ENCODE measurements at regions not wholly inside any gene's neighbourhood (a gene's known extent, or its start where the extent isn't known, plus 50 kb on each side); places are given as distances from the start of the nearest gene placed in this dataset.

GRCh38 chr4:57443787-57444186, 333.6 kb upstream of the IGFBP7 start:
- Mint-ChIP-seq H3K27ac (no peak overlapping the region), H3K4me3 (no peak overlapping the region), H3K9me3 (no peaks in the 10 kb centered on the region), H3K36me3 (ENCODE audit: low read depth) (no peaks in the 10 kb centered on the region), H3K4me1 (ENCODE audit: low read depth) (no peaks in the 10 kb centered on the region), H3K27me3 (no peaks in the 10 kb centered on the region)
- intact Hi-C loops (cut with micrococcal nuclease), result no loop called here

DNA sequence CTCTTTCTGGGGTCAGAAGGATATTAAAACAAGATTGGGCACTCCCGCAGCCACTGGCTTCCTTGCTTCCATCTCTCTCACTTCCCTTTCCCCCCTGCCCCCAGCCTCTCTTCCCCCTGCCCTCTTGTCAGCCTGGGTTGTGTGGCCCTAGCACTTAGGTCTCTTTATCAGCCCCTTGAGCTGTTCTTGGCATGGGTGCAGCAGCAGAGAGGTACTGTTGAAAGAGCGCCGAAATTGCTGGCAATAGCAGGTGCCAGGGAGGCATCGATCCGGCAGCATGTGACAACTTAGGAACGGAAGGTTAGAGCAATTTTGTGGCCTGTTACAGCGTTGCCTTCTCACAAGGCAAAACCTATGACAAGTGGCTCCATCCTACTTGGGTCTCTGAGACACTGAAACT, 333.1 kb upstream of the IGFBP7 start:
- H3K27me3 Mint-ChIP-seq, result no peaks in the 10 kb centered on the region
- no peaks in the 10 kb centered on the region for H3K4me1 Mint-ChIP-seq (ENCODE audit: low read depth)
- no peak overlapping the region for H3K4me3 Mint-ChIP-seq
- intact Hi-C loops (cut with micrococcal nuclease), result no loop called here
- no peak overlapping the region for H3K27ac Mint-ChIP-seq
- no peaks in the 10 kb centered on the region for H3K9me3 Mint-ChIP-seq
- no peaks in the 10 kb centered on the region for H3K36me3 Mint-ChIP-seq (ENCODE audit: low read depth)

DNA sequence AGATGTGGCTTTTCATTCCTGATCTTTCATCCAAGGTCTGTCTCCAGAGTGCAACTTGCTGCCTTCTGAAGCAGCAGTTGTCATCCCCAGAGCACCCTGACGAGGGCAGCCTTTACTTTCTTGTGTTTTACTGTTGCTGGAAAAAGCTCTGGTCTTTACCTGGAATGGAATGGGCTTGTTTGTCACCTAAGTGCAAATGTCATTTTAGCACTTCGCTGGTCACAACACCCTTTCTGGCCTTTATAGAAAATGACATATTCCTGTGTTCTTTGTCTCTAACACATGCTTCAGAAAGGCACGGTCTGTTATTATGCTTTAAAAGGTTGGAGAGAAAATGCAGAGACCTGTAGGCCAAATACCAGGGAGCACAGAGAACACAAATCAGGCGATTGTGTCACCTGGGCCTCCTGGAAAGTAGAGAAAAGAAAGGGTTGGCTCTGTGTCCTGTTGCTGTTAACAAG, 332.7 kb upstream of the IGFBP7 start:
- Mint-ChIP-seq H3K4me3 (no peak overlapping the region), H3K36me3 (ENCODE audit: low read depth) (no peaks in the 10 kb centered on the region), H3K9me3 (no peaks in the 10 kb centered on the region), H3K4me1 (ENCODE audit: low read depth) (no peaks in the 10 kb centered on the region), H3K27me3 (no peaks in the 10 kb centered on the region), H3K27ac (no peak overlapping the region)
- intact Hi-C loops (cut with micrococcal nuclease), result no loop called here

DNA sequence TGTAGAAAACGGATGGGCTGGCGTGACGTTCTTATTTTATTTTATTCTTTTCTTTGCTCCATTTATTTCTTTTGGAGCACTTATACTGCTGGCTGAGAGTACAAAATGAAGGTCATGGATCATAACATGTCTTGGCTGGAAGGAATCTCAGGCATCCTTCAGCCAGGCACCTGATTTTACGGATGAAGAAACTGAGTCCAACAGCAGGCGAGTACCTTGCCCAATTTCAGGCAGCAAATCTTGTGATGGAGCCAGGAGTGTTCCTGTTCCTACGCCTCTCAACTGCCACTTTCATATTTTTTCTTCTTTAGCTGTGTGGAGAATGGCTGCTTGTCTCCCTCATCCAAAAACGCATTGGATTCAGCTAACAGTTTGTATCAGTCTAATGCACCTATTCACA, 332.1 kb upstream of the IGFBP7 start:
- H3K27ac Mint-ChIP-seq, result no peak overlapping the region
- no peaks in the 10 kb centered on the region for H3K4me1 Mint-ChIP-seq (ENCODE audit: low read depth)
- no peak overlapping the region for H3K4me3 Mint-ChIP-seq
- H3K9me3 Mint-ChIP-seq, result no peaks in the 10 kb centered on the region
- intact Hi-C loops (cut with micrococcal nuclease), result no loop called here
- H3K36me3 Mint-ChIP-seq (ENCODE audit: low read depth), result no peaks in the 10 kb centered on the region
- H3K27me3 Mint-ChIP-seq, result no peaks in the 10 kb centered on the region

- no peak overlapping the region for H3K4me3 Mint-ChIP-seq
- H3K27me3 Mint-ChIP-seq, result no peaks in the 10 kb centered on the region
- H3K36me3 Mint-ChIP-seq (ENCODE audit: low read depth), result no peaks in the 10 kb centered on the region
- H3K9me3 Mint-ChIP-seq, result no peaks in the 10 kb centered on the region
- no peak overlapping the region for H3K27ac Mint-ChIP-seq
- intact Hi-C loops (cut with micrococcal nuclease), result no loop called here
- no peaks in the 10 kb centered on the region for H3K4me1 Mint-ChIP-seq (ENCODE audit: low read depth)
Observed at GRCh38 chr4:57437649-57438048, 327.5 kb upstream of the IGFBP7 start.

DNA sequence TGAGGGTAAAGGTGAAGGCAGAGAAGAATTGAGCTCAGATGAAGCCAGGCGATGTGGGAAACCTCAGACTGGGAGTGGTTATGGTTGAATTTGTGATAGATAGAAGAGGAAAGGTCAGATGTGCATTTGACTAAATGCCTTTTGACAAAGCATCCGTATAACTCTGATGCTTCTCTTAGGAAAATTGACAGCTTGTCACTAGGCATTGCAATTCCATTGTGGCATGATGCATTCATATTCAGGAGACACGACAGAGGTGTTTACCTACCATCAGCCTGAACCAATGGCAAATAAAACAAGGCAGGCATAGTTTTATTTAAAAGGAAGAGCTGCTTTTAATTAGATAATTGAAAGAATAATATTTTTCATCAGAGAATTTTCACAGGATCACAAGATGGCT, 325.1 kb upstream of the IGFBP7 start:
- no peaks in the 10 kb centered on the region for H3K36me3 Mint-ChIP-seq (ENCODE audit: low read depth)
- H3K4me1 Mint-ChIP-seq (ENCODE audit: low read depth), result no peaks in the 10 kb centered on the region
- H3K27me3 Mint-ChIP-seq, result no peaks in the 10 kb centered on the region
- H3K4me3 Mint-ChIP-seq, result no peak overlapping the region
- no peak overlapping the region for H3K27ac Mint-ChIP-seq
- intact Hi-C loops (cut with micrococcal nuclease), result no loop called here
- H3K9me3 Mint-ChIP-seq, result no peaks in the 10 kb centered on the region

DNA sequence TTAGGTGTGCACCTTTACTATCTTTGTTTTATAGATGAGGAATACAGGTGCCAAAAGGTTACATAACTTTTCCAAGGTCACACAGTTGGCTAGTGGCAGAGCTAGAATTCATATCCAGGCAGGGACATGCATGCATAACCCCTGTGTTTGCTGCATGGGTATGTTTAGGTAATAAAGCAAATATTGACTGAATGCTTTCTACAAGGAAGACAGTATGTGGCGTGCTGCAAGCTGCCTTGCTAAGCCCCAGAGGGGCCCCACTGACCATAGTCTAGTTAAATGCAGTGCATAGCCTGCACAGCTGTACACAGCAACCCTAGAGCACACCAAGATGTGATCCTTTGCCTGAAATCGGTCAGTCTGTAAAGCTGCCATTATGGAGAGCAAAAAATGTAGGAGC, 320.5 kb upstream of the IGFBP7 start:
- Mint-ChIP-seq H3K4me1 (ENCODE audit: low read depth) (no peaks in the 10 kb centered on the region), H3K9me3 (no peaks in the 10 kb centered on the region), H3K36me3 (ENCODE audit: low read depth) (no peaks in the 10 kb centered on the region), H3K27ac (no peak overlapping the region), H3K4me3 (no peak overlapping the region), H3K27me3 (no peaks in the 10 kb centered on the region)
- intact Hi-C loops (cut with micrococcal nuclease), result no loop called here

DNA sequence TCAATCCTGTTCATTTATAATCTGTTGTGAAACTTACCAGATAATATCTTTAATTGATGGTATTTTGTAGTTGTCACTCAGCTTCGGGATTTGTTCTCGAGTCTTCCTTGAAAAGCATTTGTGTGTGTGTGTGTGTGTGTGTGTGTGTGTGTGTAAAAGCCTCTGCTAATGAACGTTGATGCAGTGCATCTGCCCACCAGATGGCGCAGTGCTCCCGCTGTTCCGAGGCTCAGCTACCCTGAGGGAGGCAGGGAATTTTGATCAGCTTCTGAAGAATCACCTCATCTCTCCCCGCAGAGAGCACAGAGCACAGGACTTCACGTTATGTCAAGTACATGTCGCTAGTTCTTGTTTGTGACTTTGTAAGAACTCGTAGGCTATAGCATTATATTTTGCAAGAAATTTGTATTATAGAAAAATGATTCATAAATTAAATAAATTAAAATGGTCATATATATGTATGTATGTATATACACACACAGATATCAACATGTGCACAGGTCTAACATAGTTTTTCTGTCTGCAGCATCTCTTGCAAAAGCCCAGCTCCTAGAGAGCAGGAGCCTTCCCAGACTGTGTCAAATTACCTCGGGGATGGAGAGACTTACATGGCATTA, 316.7 kb upstream of the IGFBP7 start:
- intact Hi-C loops (cut with micrococcal nuclease), result no loop called here
- H3K27ac Mint-ChIP-seq, result no peak overlapping the region
- no peaks in the 10 kb centered on the region for H3K4me1 Mint-ChIP-seq (ENCODE audit: low read depth)
- no peaks in the 10 kb centered on the region for H3K36me3 Mint-ChIP-seq (ENCODE audit: low read depth)
- no peaks in the 10 kb centered on the region for H3K9me3 Mint-ChIP-seq
- no peak overlapping the region for H3K4me3 Mint-ChIP-seq
- no peaks in the 10 kb centered on the region for H3K27me3 Mint-ChIP-seq

GRCh38 chr4:57425610-57426009, 315.4 kb upstream of the IGFBP7 start:
- intact Hi-C loops (cut with micrococcal nuclease), result no loop called here
- Mint-ChIP-seq H3K27ac (no peak overlapping the region), H3K27me3 (no peaks in the 10 kb centered on the region)

GRCh38 chr4:57424232-57424897, 314.2 kb upstream of the IGFBP7 start:
- intact Hi-C loops (cut with micrococcal nuclease), result no loop called here
- H3K9me3 Mint-ChIP-seq, result no peaks in the 10 kb centered on the region

More at GRCh38 chr4:57425610-57426009, 315.4 kb upstream of the IGFBP7 start:
- Mint-ChIP-seq H3K4me3 (no peak overlapping the region), H3K9me3 (no peaks in the 10 kb centered on the region), H3K36me3 (ENCODE audit: low read depth) (no peaks in the 10 kb centered on the region), H3K4me1 (ENCODE audit: low read depth) (no peaks in the 10 kb centered on the region)

DNA sequence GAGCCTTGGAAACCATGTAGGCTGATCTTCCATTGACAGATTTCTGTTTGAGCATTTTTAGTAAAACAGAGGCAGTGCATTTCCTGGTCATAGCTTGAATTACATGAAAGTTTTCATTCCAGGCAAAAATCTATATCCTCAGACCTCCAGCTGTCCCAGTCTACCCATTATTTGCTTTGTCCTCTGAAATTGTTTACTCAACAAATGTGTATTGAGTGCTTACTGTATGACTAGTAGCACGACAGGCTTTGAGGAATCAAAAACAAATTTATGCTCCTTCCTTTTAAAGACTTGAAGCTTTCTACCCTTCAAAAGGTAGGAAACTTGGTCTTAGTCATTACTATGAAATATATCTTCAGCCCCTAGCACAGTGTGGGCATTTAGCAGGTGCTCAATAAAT, 307.9 kb upstream of the IGFBP7 start:
- H3K4me1 Mint-ChIP-seq (ENCODE audit: low read depth), result no peaks in the 10 kb centered on the region
- H3K9me3 Mint-ChIP-seq, result no peaks in the 10 kb centered on the region
- no peak overlapping the region for H3K4me3 Mint-ChIP-seq
- no peak overlapping the region for H3K27ac Mint-ChIP-seq
- no peaks in the 10 kb centered on the region for H3K36me3 Mint-ChIP-seq (ENCODE audit: low read depth)
- no peaks in the 10 kb centered on the region for H3K27me3 Mint-ChIP-seq
- intact Hi-C loops (cut with micrococcal nuclease), result no loop called here

More at GRCh38 chr4:57424232-57424897, 314.2 kb upstream of the IGFBP7 start:
- Mint-ChIP-seq H3K4me3 (no peak overlapping the region), H3K27ac (no peak overlapping the region), H3K4me1 (ENCODE audit: low read depth) (no peaks in the 10 kb centered on the region), H3K36me3 (ENCODE audit: low read depth) (no peaks in the 10 kb centered on the region), H3K27me3 (no peaks in the 10 kb centered on the region)

DNA sequence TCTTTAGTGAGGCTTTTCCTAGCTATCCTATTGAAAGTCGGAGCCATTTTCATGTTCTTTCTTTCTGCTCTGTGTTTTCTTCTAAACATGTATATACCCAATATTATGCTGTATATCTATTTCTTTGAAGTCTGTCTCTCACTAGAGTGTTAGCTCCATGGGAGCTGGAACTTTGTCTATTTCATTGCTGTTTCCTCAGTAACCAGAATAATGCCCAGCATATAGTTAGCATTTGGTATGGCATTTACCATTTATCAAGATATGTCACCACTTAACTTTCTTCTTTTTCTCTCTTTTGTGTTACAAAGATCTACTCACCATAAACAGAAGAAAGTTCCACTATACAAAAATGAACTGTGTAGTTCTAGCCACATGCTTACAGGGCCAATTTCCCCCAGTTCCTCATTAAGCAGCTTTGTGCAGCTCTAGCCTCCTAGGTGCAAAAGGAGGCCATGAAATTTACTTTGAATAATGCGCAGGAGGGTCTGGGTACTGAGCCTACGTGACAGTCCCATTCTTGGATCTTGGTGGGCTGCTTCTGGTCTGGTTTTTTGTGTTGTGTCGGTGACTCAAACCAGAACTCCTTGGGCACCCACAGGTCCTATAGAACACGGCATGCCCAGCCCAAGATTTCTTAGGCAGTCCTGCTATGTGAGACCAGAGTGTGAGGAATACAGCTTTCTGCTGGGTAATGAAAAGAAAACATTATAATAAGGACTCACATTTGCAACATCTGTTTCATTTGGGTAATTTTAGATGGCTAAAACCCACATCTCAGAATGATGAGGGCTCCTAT, 302.3 kb upstream of the IGFBP7 start:
- intact Hi-C loops (cut with micrococcal nuclease), result no loop called here
- Mint-ChIP-seq H3K4me3 (no peak overlapping the region), H3K27me3 (no peaks in the 10 kb centered on the region), H3K36me3 (ENCODE audit: low read depth) (no peaks in the 10 kb centered on the region), H3K4me1 (ENCODE audit: low read depth) (no peaks in the 10 kb centered on the region), H3K27ac (no peak overlapping the region), H3K9me3 (no peaks in the 10 kb centered on the region)

GRCh38 chr4:57410331-57411052, 300.3 kb upstream of the IGFBP7 start:
- intact Hi-C loops (cut with micrococcal nuclease), result no loop called here

DNA sequence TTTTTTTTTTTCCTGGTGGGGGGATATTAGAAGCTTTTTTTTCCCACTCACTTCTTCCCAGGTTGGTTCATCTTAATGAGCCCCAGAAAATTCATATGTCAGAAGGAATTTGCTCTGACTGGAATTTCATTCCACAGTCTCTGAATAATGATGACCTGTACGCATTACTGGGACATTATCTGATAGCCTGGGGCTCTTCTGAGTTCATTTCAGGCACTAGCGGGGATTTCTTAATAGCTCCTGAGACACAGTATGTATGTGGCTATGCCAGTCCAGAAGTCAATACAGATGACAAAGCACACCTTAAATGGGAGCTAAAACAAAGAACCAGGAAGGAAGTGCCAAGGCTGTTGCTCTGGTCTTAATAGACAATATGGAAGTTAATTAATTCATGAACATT, 295.2 kb upstream of the IGFBP7 start:
- intact Hi-C loops (cut with micrococcal nuclease), result no loop called here
- Mint-ChIP-seq H3K36me3 (ENCODE audit: low read depth) (no peaks in the 10 kb centered on the region), H3K4me3 (no peak overlapping the region), H3K9me3 (no peaks in the 10 kb centered on the region), H3K27me3 (no peaks in the 10 kb centered on the region), H3K4me1 (ENCODE audit: low read depth) (no peaks in the 10 kb centered on the region), H3K27ac (no peak overlapping the region)

More at GRCh38 chr4:57410331-57411052, 300.3 kb upstream of the IGFBP7 start:
- H3K27ac Mint-ChIP-seq, result no peak overlapping the region
- H3K4me1 Mint-ChIP-seq (ENCODE audit: low read depth), result no peaks in the 10 kb centered on the region
- no peaks in the 10 kb centered on the region for H3K27me3 Mint-ChIP-seq
- H3K4me3 Mint-ChIP-seq, result no peak overlapping the region
- H3K36me3 Mint-ChIP-seq (ENCODE audit: low read depth), result no peaks in the 10 kb centered on the region
- H3K9me3 Mint-ChIP-seq, result no peaks in the 10 kb centered on the region

Data from dendritic cell treated with granulocyte-macrophage colony-stimulating factor and Interleukin-4, amounts not matched to agents 40 ng/mL and 50 ng/mL, for 4 days (primary cell).